Epithelial cell of esophagus (primary cell): ENCODE measurements at regions not wholly inside any gene's neighbourhood (a gene's known extent, or its start where the extent isn't known, plus 50 kb on each side); places are given as distances from the start of the nearest gene placed in this dataset.

ENCODE experiments used
- DNase-seq: peaks from one replicate; pipeline ENCODE4 v3.0.0; 2010; ENCODE audit warnings: low read depth
- H3K4me3 ChIP-seq: 2 replicates; pipeline ENCODE4 v1.5.1; 2011; ENCODE audit warnings: mild to moderate bottlenecking, low read length, control low read depth
- CTCF ChIP-seq: IDR thresholded peaks from 2 replicates; pipeline ENCODE4 v1.5.1; 2011; ENCODE audit warnings: low read depth, mild to moderate bottlenecking, low read length, control low read depth, inconsistent platforms; ENCODE audit not compliant: insufficient read depth; ENCODE audit errors: missing control alignments

GRCh38 chr5:93092349-93093105, 488.5 kb downstream of the NR2F1-AS1 start:
- peak; percentile 27 for DNase-seq
- TF ChIP-seq CTCF, result no peak

GRCh38 chr5:93090698-93091097, 490.3 kb downstream of the NR2F1-AS1 start:
- no peak overlapping the region for H3K4me3 ChIP-seq
- no peak for DNase-seq
- no peak for TF ChIP-seq CTCF

More at GRCh38 chr5:93092349-93093105, 488.5 kb downstream of the NR2F1-AS1 start:
- H3K4me3 ChIP-seq, result no peak overlapping the region

GRCh38 chr5:93088592-93089389, 492.2 kb downstream of the NR2F1-AS1 start:
- no peak overlapping the region for H3K4me3 ChIP-seq
- no peak for TF ChIP-seq CTCF

GRCh38 chr5:93087326-93087725, 493.7 kb downstream of the NR2F1-AS1 start:
- peak; percentile 69 for DNase-seq
- no peak for TF ChIP-seq CTCF
- no peak overlapping the region for H3K4me3 ChIP-seq

More at GRCh38 chr5:93088592-93089389, 492.2 kb downstream of the NR2F1-AS1 start:
- no peak for DNase-seq

GRCh38 chr5:93082981-93083380, 498.0 kb downstream of the NR2F1-AS1 start:
- no peak for TF ChIP-seq CTCF
- DNase-seq, result no peak
- H3K4me3 ChIP-seq, result no peak overlapping the region

GRCh38 chr5:93079046-93079445, 502.0 kb downstream of the NR2F1-AS1 start:
- no peak overlapping the region for H3K4me3 ChIP-seq
- DNase-seq, result no peak

More at GRCh38 chr5:93079046-93079445, 502.0 kb downstream of the NR2F1-AS1 start:
- TF ChIP-seq CTCF, result no peak
